GM12892 (cell line): ENCODE measurements at regions not wholly inside any gene's neighbourhood (a gene's known extent, or its start where the extent isn't known, plus 50 kb on each side); places are given as distances from the start of the nearest gene placed in this dataset.

Experiments used
- POLR2A ChIP-seq: IDR thresholded peaks from 2 replicates; pipeline ENCODE4 v1.6.1; 2011; ENCODE audit warnings: low read depth, low read length, control low read depth
- POLR2AphosphoS5 ChIP-seq: IDR thresholded peaks from 2 replicates; pipeline ENCODE4 v1.6.1; 2011; ENCODE audit warnings: low read depth, low read length, control low read depth
- TAF1 ChIP-seq: IDR thresholded peaks from 2 replicates; pipeline ENCODE4 v1.6.1; 2011; ENCODE audit warnings: low read depth, mild to moderate bottlenecking, control low read depth, low read length, borderline replicate concordance

GRCh38 chr18:38368886-38369285 lies 803.3 kb upstream of the CELF4 start:
- TF ChIP-seq TAF1 = no peak
- TF ChIP-seq POLR2AphosphoS5 = no peak
- TF ChIP-seq POLR2A = no peak
